ENCODE measurements at regions not wholly inside any gene's neighbourhood (a gene's known extent, or its start where the extent isn't known, plus 50 kb on each side); places are given as distances from the start of the nearest gene placed in this dataset.
A peak's percentile ranks its signal among the peaks of the same experiment; 100 is the strongest.

DNA sequence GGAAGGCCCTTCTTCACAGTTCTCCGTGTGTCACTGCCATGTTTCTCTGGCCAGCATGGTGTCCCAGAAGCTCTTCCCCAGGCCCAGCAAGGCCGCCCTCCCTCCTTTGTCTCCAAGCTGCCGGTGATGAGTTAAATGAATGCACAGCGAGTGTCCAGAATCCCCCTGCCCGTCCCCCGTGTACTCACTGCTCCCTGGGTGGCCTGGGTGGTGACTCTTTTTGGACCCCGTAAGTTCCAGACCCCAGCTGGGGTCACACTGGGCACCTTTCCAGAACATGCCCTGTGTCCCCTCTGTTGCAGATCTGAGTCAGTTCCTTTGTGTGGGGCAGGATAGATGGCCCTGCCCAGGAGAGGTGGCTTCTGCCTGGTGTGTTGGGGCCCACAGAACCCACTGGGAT, 95.0 kb downstream of the MRPL36 start:
- no peak for DNase-seq

- no peak for DNase-seq
Observed at GRCh38 chr5:1704266-1704665, 95.4 kb downstream of the MRPL36 start.

DNA sequence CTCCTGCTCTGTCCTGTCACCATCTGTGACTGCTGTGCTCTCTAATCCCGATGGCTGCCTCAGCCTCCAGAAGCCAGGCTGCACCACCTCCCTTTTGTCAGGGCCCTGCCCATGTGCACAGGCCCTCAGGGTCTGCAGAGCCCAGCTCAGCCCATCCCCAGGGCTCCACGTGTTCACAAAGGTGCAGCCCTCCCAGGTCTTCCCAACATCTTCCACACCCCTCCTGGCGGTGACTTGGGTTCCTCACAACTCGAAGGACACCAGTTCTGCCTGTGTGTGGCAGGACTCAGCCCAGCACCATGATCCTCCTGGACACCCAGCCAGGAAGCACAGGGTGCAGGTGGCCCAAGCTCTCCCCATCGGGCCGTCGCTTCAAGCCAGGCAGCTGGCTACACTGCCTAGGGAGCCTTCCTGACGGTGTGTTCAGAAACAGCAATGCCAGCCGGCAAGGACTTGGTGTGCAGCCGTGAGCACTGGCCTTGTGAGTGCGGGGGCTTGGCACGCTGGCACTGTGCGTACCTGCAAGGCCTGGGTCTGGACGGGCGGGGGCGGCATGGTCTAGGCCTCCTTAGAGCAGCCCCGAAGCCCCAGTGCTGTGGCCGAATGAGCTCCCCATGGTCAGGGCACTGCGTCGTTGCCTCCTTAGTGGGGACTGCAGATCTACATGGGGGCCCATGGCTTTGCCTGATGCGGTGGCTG, 96.1 kb downstream of the MRPL36 start:
- DNase-seq = no peak

DNA sequence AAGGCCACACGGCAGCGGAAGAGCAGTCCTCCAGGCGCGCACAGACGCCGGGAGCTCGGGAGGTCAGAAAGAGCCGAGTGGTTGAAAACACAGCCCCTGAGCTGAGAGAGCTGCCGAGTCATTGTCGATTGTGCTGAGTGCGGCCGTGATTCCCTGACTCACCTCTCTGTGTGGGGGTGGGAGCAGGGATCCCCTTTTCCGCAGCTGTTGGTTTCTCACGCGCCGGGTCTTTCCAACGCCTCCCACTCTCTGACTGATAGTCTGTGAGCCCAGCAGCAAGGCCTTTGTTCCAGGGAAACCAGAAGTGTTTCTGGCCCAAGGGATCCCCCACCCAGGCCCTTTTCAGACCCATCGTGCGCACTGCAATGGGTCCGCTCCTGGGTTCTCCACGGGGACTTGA, 97.3 kb downstream of the MRPL36 start:
- DNase-seq = no peak

GRCh38 chr5:1701884-1702283, 97.8 kb downstream of the MRPL36 start:
- no peak for DNase-seq

- no peak for DNase-seq
Observed at GRCh38 chr5:1701216-1701864, 98.3 kb downstream of the MRPL36 start.

DNA sequence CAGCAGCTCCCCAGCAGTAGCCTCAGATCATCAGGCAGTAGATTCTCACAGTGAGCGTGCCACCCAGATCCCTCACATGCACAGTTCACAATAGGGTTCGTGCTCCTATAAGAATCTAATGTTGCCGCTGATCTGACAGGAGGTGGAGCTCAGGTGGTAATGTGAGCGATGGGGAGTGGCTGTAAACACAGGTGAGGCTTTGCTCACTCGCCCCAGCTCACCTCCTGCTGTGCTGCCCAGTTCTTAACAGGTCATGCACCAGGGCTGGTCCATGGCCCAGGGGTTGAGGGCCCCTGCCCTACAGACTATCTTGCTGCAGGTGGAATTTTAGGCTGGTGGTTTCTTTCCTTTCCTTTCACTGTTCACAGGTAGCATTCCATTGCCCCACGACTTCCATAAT, 100.2 kb downstream of the MRPL36 start:
- no peak for DNase-seq

DNA sequence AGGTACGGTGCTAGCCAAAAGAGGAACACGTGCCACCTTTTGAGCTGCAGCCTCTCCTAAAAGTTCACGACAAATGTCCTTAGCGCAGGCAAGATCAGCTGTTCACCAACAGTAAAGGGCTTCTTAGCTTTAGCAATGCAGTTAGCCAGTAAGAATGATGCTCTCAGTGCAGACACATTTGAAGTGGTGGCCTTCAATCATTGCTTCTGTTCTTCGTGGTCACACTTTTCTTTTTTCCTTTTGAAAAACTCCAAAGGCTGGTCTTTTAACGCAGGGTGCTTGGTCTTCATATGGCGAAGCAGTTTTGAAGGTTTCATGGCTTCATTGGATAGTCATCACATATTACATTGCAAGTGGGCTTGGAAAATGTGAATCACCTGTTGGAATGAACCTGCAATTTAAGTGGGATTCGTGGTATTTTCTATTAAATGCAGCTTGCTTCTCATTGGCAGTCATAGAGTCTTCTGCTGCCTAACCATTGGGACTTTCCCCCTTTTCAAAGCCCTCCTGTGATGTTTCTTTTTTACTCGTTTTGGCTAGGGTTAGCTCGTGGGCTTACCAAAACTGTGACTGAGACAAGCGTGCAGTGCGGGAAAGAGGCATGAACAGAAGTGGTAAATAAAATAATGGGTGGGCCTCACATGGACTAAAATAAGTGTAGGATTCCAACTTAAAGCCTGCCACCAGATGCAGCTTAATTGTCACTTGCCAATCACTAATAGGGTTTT, 100.9 kb downstream of the MRPL36 start:
- no peak for DNase-seq

- DNase-seq = no peak
Observed at GRCh38 chr5:1692381-1692780, 107.3 kb downstream of the MRPL36 start.

GRCh38 chr5:1687301-1687970, 112.2 kb downstream of the MRPL36 start:
- DNase-seq = no peak

- DNase-seq = no peak
Observed at GRCh38 chr5:1686016-1686802, 113.4 kb downstream of the MRPL36 start.

- no peak for DNase-seq
Observed at GRCh38 chr5:1685066-1685465, 114.6 kb downstream of the MRPL36 start.

DNA sequence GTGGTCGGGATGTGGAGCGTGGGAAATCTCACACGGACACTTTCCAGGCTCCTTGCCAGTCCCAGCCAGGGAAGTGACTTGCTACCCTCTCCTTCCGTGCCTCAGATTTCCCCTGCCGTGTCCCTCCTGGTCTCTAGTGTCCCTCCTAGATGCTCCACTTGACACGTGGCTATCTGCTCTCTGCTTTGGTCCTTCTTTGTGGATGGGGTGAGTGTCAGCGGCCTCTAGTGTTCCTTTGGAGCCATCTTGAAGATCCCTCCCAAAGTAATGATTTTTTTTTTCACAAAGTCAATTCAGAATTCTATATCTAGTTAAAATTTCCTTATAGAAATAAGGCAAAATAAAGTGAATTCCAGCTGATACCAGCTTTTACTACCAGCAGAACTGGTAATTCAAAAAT, 117.7 kb downstream of the MRPL36 start:
- DNase-seq = no peak

DNA sequence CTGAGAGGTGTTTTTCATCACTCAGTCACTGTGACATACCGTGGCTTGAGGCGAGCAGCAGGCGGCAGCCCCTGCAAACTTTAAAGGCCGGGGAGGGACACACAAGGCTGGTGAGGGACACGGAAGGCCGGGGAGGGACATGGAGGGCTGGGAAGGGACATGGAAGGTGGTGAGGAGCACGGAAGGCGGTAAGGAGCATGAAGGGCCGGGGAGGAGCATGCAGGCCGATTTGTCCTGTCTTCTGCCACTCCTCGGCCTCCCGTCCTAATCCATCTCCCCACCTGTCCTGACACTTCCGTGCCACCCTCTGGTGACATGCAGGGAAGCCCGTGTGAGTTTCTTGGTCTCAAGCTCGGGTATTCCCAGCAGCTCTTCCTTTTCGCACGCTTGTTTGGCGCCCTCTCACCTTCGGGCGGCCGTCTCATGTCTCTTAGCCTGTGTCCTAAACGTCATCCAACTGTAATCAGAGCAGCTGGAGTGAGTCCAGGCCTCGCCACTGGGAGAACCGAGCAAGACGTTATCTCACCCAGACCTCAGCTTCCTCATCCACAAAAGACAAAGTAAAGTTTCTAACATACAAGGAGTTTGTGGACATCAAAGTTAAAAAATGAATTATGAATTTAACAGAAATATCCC, 126.5 kb downstream of the MRPL36 start:
- DNase-seq = peak; percentile 49

DNA sequence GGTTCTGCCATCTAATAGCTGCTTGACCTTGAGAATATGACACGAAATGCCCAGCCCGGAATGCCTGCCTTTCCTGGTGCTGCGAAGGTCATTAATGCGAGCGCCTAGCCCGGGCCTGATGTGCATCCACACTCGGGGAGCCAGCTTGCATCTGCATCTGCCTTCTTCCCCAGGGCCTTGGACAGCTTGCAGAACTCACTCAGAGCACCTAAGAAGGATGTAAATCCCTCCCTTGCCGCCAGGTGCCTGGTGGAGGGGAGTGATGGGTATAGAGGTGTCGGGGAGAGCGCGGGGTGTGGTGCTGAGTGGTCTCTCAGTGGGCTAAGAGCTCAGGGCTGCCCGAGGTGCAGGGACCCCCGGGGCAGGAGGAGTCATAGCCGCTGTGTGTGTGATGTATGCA, 127.2 kb downstream of the MRPL36 start:
- no peak for DNase-seq

DNA sequence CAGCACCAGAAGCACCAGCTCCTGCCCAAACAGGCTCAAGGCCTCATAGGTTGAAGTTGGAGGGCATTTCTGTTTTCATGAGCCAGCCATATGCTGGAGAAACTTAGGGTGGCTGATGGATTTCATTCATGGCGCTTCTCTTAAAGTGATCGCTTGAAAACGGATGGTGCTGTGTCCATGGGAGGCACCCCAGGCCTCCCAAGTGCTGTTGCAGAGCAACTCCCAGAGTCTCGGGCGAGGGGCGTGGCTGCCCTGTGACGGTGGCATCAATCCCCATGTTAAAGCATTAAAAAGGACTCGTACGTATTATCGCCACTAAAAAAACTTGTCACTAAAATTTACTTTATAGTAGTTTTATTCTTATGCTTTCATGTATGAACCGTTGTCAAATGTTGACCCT, 128.3 kb downstream of the MRPL36 start:
- DNase-seq = no peak

DNA sequence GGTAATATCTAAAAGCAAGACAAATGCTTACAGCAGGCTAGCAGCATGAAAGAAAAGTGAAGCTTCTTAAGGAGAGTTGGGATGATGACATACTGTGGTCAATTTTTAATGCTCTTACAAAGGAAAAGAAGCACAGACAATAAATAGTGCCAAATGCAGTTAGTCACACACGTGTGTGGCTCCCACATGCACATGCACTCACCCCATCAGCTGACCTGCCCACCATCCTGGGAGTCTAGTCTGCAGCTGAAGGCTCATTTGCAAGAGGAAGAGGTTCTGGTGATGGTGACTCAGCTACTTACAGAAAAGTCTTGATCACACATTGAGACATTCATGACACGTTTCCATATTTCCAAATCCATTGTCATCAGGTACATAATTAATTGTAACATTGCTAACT, 129.3 kb downstream of the MRPL36 start:
- no peak for DNase-seq

DNA sequence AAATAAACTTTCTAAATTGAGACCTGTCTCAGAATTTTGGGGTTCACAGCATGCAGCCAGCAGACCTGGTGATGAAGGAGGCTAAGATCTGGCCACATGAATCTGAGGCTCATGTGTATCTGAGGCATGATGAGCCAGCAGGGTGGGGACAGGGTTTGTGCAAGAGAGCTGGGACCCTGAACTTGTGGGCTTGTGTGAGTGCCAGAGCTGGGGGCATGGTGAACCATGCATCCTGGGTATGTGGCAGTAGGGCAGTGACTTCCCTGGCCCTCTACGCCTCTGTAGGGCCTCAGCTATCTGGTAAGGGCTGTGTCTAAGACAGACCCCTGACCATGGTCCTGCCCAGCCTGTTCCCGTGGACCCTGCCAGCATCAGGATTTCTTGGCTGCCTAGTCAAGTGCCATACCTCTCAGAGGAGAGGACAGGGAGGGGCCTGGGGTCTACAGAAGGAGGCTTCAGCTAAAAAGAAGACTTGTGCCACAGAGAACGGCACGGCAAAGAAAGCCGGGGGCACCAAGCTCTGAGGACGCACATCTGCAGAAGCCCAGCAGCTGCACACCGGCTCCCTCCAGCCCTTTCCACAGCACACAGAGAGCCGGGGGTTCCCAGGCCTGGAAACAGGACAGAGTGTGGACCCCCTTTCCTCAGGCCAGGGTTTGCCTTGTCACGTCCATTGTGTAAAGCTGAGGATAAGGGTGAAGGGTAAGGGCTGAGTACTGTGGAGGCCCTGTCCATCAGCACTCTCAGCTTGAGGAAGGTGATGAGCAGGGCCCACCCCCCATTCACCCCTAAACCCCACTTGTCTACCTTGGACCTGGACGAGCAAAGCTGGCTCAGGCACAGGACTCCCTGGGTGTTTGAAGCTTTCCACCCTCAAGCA, 130.1 kb downstream of the MRPL36 start:
- no peak for DNase-seq

DNA sequence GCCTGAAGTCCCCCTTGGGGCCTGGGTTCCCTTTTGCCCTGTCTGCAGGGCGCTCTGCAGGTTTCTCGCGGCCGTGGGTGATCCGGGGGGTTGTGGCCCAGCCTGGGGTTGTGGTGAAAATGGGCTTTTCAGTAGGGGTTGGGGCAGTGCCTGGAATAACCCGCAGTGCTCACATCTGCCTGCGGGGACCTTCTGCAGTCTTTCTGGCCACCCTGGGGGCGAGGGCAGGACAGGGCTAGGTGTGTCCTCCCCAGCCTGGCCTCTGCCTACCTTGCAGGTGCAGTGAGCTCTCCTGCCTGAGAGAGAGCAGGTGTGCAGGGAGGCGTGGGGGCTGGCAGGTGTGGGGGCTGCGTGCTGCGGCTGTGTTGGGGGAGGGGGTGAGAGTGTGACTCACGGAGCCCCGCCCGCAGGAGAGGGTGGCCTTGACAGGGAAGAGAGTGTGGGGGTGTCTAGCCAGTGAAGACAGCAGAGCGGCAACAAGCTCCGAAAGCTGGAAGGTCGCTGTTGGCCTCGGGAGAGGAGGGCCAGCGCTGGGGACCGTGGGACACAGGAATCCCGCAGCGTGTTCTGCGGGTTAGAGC, 131.4 kb downstream of the MRPL36 start:
- DNase-seq = no peak

- DNase-seq = no peak
Observed at GRCh38 chr5:1667648-1668140, 131.9 kb downstream of the MRPL36 start.

Data from hematopoietic multipotent progenitor cell treated with erythropoietin and hydrocortisone succinate and interleukin-3 and kit ligand, for 4 days (in vitro differentiated cells).